ENCODE measurements at regions not wholly inside any gene's neighbourhood (a gene's known extent, or its start where the extent isn't known, plus 50 kb on each side); places are given as distances from the start of the nearest gene placed in this dataset.

GRCh38 chr2:180482696-180483095 is 475.6 kb upstream of the CWC22 start:
- no peaks in the 10 kb centered on the region for H3K27me3 ChIP-seq (ENCODE audit: control insufficient read depth, insufficient read depth, low read length)
- no peaks in the 10 kb centered on the region for H3K36me3 ChIP-seq (ENCODE audit: control insufficient read depth, insufficient read depth, low read length)
- no peak overlapping the region for H3K4me3 ChIP-seq (ENCODE audit: low read depth, low read length)
- H3K4me1 ChIP-seq (ENCODE audit: control insufficient read depth, insufficient read depth, low read length), result no peaks in the 10 kb centered on the region
- H3K9me3 ChIP-seq (ENCODE audit: control insufficient read depth, insufficient read depth, low read length), result no peaks in the 10 kb centered on the region
- H3K27ac ChIP-seq (ENCODE audit: low read depth, low read length), result no peak overlapping the region
- 100% methylated on average over 1 of the region's 4 CpGs for WGBS (ENCODE audit: insufficient coverage)
- no peak for DNase-seq (ENCODE audit: low read depth in 4 of 6, low spot score in 6 of 6)

- DNase-seq (ENCODE audit: low read depth in 4 of 6, low spot score in 6 of 6), result no peak
- Histone ChIP-seq H3K4me3 (ENCODE audit: low read depth, low read length) (no peak overlapping the region), H3K27ac (ENCODE audit: low read depth, low read length) (no peak overlapping the region), H3K9me3 (ENCODE audit: control insufficient read depth, insufficient read depth, low read length) (no peaks in the 10 kb centered on the region), H3K36me3 (ENCODE audit: control insufficient read depth, insufficient read depth, low read length) (no peaks in the 10 kb centered on the region), H3K27me3 (ENCODE audit: control insufficient read depth, insufficient read depth, low read length) (no peaks in the 10 kb centered on the region), H3K4me1 (ENCODE audit: control insufficient read depth, insufficient read depth, low read length) (no peaks in the 10 kb centered on the region)
- WGBS (ENCODE audit: insufficient coverage), result no CpG with 5 or more reads among the region's 2 CpGs
Observed at GRCh38 chr2:180481998-180482397, 474.9 kb upstream of the CWC22 start.

DNA sequence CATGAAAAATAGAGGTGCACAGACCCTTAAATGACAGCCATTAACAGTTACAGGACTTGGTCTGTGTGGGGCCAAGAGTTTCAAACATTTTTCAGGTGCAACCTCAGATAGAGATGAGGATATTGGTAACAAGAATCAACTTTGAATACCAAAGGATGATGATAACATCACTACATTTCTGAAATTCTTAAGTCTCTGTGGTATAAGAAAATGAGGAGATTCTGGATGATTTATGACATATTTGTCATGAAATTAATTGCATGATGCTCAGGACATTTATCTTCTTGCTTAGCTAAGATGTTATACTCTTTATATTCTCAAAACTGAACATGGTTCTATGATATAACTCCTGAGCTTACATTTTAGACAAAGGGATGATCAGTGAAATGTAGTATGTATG is 471.8 kb upstream of the CWC22 start:
- Histone ChIP-seq H3K9me3 (ENCODE audit: control insufficient read depth, insufficient read depth, low read length) (no peaks in the 10 kb centered on the region), H3K36me3 (ENCODE audit: control insufficient read depth, insufficient read depth, low read length) (no peaks in the 10 kb centered on the region), H3K4me3 (ENCODE audit: low read depth, low read length) (no peak overlapping the region), H3K4me1 (ENCODE audit: control insufficient read depth, insufficient read depth, low read length) (no peaks in the 10 kb centered on the region), H3K27me3 (ENCODE audit: control insufficient read depth, insufficient read depth, low read length) (no peaks in the 10 kb centered on the region), H3K27ac (ENCODE audit: low read depth, low read length) (no peak overlapping the region)
- DNase-seq (ENCODE audit: low read depth in 4 of 6, low spot score in 6 of 6), result no peak

GRCh38 chr2:180474716-180475115 is 467.6 kb upstream of the CWC22 start:
- Histone ChIP-seq H3K4me3 (ENCODE audit: low read depth, low read length) (no peak overlapping the region), H3K4me1 (ENCODE audit: control insufficient read depth, insufficient read depth, low read length) (no peaks in the 10 kb centered on the region), H3K27ac (ENCODE audit: low read depth, low read length) (no peak overlapping the region), H3K27me3 (ENCODE audit: control insufficient read depth, insufficient read depth, low read length) (no peaks in the 10 kb centered on the region), H3K36me3 (ENCODE audit: control insufficient read depth, insufficient read depth, low read length) (no peaks in the 10 kb centered on the region), H3K9me3 (ENCODE audit: control insufficient read depth, insufficient read depth, low read length) (no peaks in the 10 kb centered on the region)
- no peak for DNase-seq (ENCODE audit: low read depth in 4 of 6, low spot score in 6 of 6)

- 40% methylated on average over 1 of the region's 1 CpG for WGBS (ENCODE audit: insufficient coverage)
- no peaks in the 10 kb centered on the region for H3K4me1 ChIP-seq (ENCODE audit: control insufficient read depth, insufficient read depth, low read length)
- H3K36me3 ChIP-seq (ENCODE audit: control insufficient read depth, insufficient read depth, low read length), result no peaks in the 10 kb centered on the region
- DNase-seq (ENCODE audit: low read depth in 4 of 6, low spot score in 6 of 6), result no peak
- no peak overlapping the region for H3K27ac ChIP-seq (ENCODE audit: low read depth, low read length)
- no peaks in the 10 kb centered on the region for H3K27me3 ChIP-seq (ENCODE audit: control insufficient read depth, insufficient read depth, low read length)
- no peaks in the 10 kb centered on the region for H3K9me3 ChIP-seq (ENCODE audit: control insufficient read depth, insufficient read depth, low read length)
- no peak overlapping the region for H3K4me3 ChIP-seq (ENCODE audit: low read depth, low read length)
Observed at GRCh38 chr2:180473456-180473855, 466.4 kb upstream of the CWC22 start.

- Histone ChIP-seq H3K4me1 (ENCODE audit: control insufficient read depth, insufficient read depth, low read length) (no peaks in the 10 kb centered on the region), H3K4me3 (ENCODE audit: low read depth, low read length) (no peak overlapping the region), H3K9me3 (ENCODE audit: control insufficient read depth, insufficient read depth, low read length) (peaks cover 3% of the 10 kb centered on the region), H3K27ac (ENCODE audit: low read depth, low read length) (no peak overlapping the region), H3K36me3 (ENCODE audit: control insufficient read depth, insufficient read depth, low read length) (no peaks in the 10 kb centered on the region), H3K27me3 (ENCODE audit: control insufficient read depth, insufficient read depth, low read length) (no peaks in the 10 kb centered on the region)
- DNase-seq (ENCODE audit: low read depth in 4 of 6, low spot score in 6 of 6), result no peak
- no CpG with 5 or more reads among the region's 1 CpG for WGBS (ENCODE audit: insufficient coverage)
Observed at GRCh38 chr2:180472133-180472532, 465.0 kb upstream of the CWC22 start.

- peak in 1 of 6 donors; percentile 8 for DNase-seq (ENCODE audit: low read depth in 4 of 6, low spot score in 6 of 6)
- peaks cover 3% of the 10 kb centered on the region for H3K9me3 ChIP-seq (ENCODE audit: control insufficient read depth, insufficient read depth, low read length)
- no peaks in the 10 kb centered on the region for H3K27me3 ChIP-seq (ENCODE audit: control insufficient read depth, insufficient read depth, low read length)
- no peak overlapping the region for H3K4me3 ChIP-seq (ENCODE audit: low read depth, low read length)
- H3K36me3 ChIP-seq (ENCODE audit: control insufficient read depth, insufficient read depth, low read length), result no peaks in the 10 kb centered on the region
- H3K27ac ChIP-seq (ENCODE audit: low read depth, low read length), result no peak overlapping the region
- no peaks in the 10 kb centered on the region for H3K4me1 ChIP-seq (ENCODE audit: control insufficient read depth, insufficient read depth, low read length)
Observed at GRCh38 chr2:180463608-180464007, 456.5 kb upstream of the CWC22 start.

DNA sequence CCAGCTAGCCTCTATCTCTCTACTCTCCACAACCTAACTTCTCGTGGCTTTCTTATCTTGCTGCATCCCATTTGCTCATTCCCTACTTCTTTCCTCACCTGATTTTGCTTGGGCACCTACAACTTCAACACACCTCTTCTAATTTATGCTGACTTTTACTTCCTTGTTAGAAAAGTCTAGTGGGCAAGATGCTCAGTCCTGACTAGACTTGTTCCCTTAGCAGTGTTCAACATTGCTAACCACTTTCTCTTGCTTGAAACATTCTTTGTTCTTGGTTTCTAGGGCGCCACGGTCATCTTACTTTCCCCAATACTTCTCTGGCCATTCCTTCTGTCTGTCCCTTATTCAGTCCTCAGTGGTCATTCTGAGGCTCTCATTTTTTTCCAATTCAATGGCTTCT is 454.7 kb upstream of the CWC22 start:
- no peak for DNase-seq (ENCODE audit: low read depth in 4 of 6, low spot score in 6 of 6)
- no peaks in the 10 kb centered on the region for H3K9me3 ChIP-seq (ENCODE audit: control insufficient read depth, insufficient read depth, low read length)
- no peaks in the 10 kb centered on the region for H3K4me1 ChIP-seq (ENCODE audit: control insufficient read depth, insufficient read depth, low read length)
- no peak overlapping the region for H3K27ac ChIP-seq (ENCODE audit: low read depth, low read length)
- no peaks in the 10 kb centered on the region for H3K27me3 ChIP-seq (ENCODE audit: control insufficient read depth, insufficient read depth, low read length)
- WGBS (ENCODE audit: insufficient coverage), result 97% methylated on average over 3 of the region's 3 CpGs
- no peaks in the 10 kb centered on the region for H3K36me3 ChIP-seq (ENCODE audit: control insufficient read depth, insufficient read depth, low read length)
- no peak overlapping the region for H3K4me3 ChIP-seq (ENCODE audit: low read depth, low read length)

- DNase-seq (ENCODE audit: low read depth in 4 of 6, low spot score in 6 of 6), result peak in 2 of 6 donors; percentile 21 to 57
- Histone ChIP-seq H3K4me3 (ENCODE audit: low read depth, low read length) (no peak overlapping the region), H3K27ac (ENCODE audit: low read depth, low read length) (no peak overlapping the region), H3K27me3 (ENCODE audit: control insufficient read depth, insufficient read depth, low read length) (no peaks in the 10 kb centered on the region), H3K4me1 (ENCODE audit: control insufficient read depth, insufficient read depth, low read length) (no peaks in the 10 kb centered on the region), H3K36me3 (ENCODE audit: control insufficient read depth, insufficient read depth, low read length) (no peaks in the 10 kb centered on the region), H3K9me3 (ENCODE audit: control insufficient read depth, insufficient read depth, low read length) (no peaks in the 10 kb centered on the region)
- no CpG with 5 or more reads among the region's 3 CpGs for WGBS (ENCODE audit: insufficient coverage)
Observed at GRCh38 chr2:180456801-180457200, 449.7 kb upstream of the CWC22 start.

DNA sequence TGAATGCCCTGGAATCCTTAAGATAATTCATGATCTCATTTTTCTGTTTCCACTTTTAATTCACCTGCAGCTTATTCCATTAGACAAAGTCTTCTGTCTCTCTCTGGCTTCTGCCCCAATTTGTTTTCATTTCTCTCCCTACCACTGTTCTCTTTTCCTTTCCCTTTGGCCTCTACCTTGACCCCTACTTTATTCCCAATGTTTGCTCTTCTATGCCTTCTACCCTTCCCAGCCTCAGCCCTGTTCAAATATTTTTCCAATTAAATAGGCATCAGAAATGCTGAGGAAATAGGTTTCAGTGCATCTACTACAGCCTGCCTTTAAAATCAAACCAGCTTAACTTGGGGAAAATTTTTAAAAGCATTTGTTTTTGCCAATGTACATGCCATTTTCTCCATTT is 443.7 kb upstream of the CWC22 start:
- Histone ChIP-seq H3K4me3 (ENCODE audit: low read depth, low read length) (no peak overlapping the region), H3K36me3 (ENCODE audit: control insufficient read depth, insufficient read depth, low read length) (no peaks in the 10 kb centered on the region), H3K9me3 (ENCODE audit: control insufficient read depth, insufficient read depth, low read length) (no peaks in the 10 kb centered on the region), H3K27ac (ENCODE audit: low read depth, low read length) (no peak overlapping the region), H3K27me3 (ENCODE audit: control insufficient read depth, insufficient read depth, low read length) (no peaks in the 10 kb centered on the region), H3K4me1 (ENCODE audit: control insufficient read depth, insufficient read depth, low read length) (no peaks in the 10 kb centered on the region)
- no peak for DNase-seq (ENCODE audit: low read depth in 4 of 6, low spot score in 6 of 6)
